Liver (tissue), 3 donors: ENCODE measurements at regions not wholly inside any gene's neighbourhood (a gene's known extent, or its start where the extent isn't known, plus 50 kb on each side); places are given as distances from the start of the nearest gene placed in this dataset.

Experiments
- ATF3 ChIP-seq: IDR thresholded peaks from 2 replicates; pipeline ENCODE4 v1.6.1; 2016; ENCODE audit warnings: antibody characterized with exemption
- CTCF ChIP-seq: fragments of 150-350 bp; IDR thresholded peaks from 2 replicates; pipeline ENCODE4 v1.5.1; 2017; ENCODE audit warnings: improper control_type of control experiment, low read depth, low read length; ENCODE audit not compliant: missing input control
- FOXA1 ChIP-seq: IDR thresholded peaks from 2 replicates; pipeline ENCODE4 v1.6.1; 2016; ENCODE audit warnings: antibody characterized with exemption
- JUND ChIP-seq, 2 donors: IDR thresholded peaks; 2 replicates each; pipeline ENCODE4 v1.6.1; 2016; ENCODE audit warnings: antibody characterized with exemption in 2 of 2
- MAX ChIP-seq: IDR thresholded peaks from 2 replicates; pipeline ENCODE4 v1.6.1; 2016; ENCODE audit warnings: antibody characterized with exemption
- REST ChIP-seq: IDR thresholded peaks from 2 replicates; pipeline ENCODE4 v1.6.1; 2016; ENCODE audit warnings: antibody characterized with exemption, mild to moderate bottlenecking
- SP1 ChIP-seq: IDR thresholded peaks from 2 replicates; pipeline ENCODE4 v1.6.1; 2018; ENCODE audit warnings: antibody characterized with exemption, mild to moderate bottlenecking
- TAF1 ChIP-seq: conservative IDR thresholded peaks from 2 replicates; pipeline ENCODE4 v1.6.1; 2016; ENCODE audit warnings: antibody characterized with exemption, mild to moderate bottlenecking
- donor health status: healthy.
- donor health status: healthy.

GRCh38 chr22:49152939-49153770 lies 674.5 kb downstream of the BRD1 start:
- TF ChIP-seq CTCF, result no peak
- no peak for TF ChIP-seq MAX
- TF ChIP-seq TAF1, result no peak
- no peak for TF ChIP-seq ATF3
- no peak for TF ChIP-seq REST
- TF ChIP-seq JUND (IDR thresholded peaks at IDR 0.05), result no peak
- TF ChIP-seq SP1, result no peak
- no peak for TF ChIP-seq FOXA1
